Prostate gland (tissue), 2 donors: ENCODE measurements at regions not wholly inside any gene's neighbourhood (a gene's known extent, or its start where the extent isn't known, plus 50 kb on each side); places are given as distances from the start of the nearest gene placed in this dataset.

Experiments used
- DNase-seq: peaks from one replicate; pipeline ENCODE4 v3.0.0-alpha.2; 2019; ENCODE audit warnings: low spot score
- H3K27ac ChIP-seq, 2 donors: fragments of 200-600 bp; sonication (generic); 2 replicates each; pipeline ENCODE4 v1.5.1; 2017 to 2019
- H3K27me3 ChIP-seq: fragments of 200-600 bp; sonication (generic); replicated peaks from 2 replicates; pipeline ENCODE4 v1.5.1; 2019; ENCODE audit not compliant: insufficient read depth
- H3K36me3 ChIP-seq, 2 donors: fragments of 200-600 bp; sonication (generic); 1 replicate in 1 of 2; 2 replicates in 1 of 2; pipeline versions ENCODE4 v1.5.1 to v1.8.1; 2017 to 2019
- H3K4me1 ChIP-seq: fragments of 200-600 bp; sonication (generic); replicated peaks from 2 replicates; pipeline ENCODE4 v1.5.1; 2019
- H3K4me3 ChIP-seq, 2 donors: fragments of 200-600 bp; sonication (generic); 2 replicates each; pipeline ENCODE4 v1.5.1; 2017 to 2019
- H3K9me3 ChIP-seq: fragments of 200-600 bp; sonication (generic); 2 replicates; pipeline ENCODE4 v1.5.1; 2017
- CTCF ChIP-seq, 4 experiments: fragments of 200-600 bp in 2 of 4; fragments of 450-650 bp in 2 of 4; sonication (generic) in 2 of 4; IDR thresholded peaks; 1 replicate in 3 of 4; 2 replicates in 1 of 4; pipeline ENCODE4 v1.5.1; 2016 to 2019; ENCODE audit warnings: antibody characterized with exemption in 4 of 4, mild to moderate bottlenecking in 2 of 4, moderate library complexity in 2 of 4
- POLR2A ChIP-seq: fragments of 450-650 bp; IDR thresholded peaks from one replicate; pipeline ENCODE4 v1.6.1; 2016; ENCODE audit warnings: antibody characterized with exemption, mild to moderate bottlenecking
- POLR2AphosphoS5 ChIP-seq: sonication (generic); formaldehyde crosslinking; IDR thresholded peaks from one replicate; pipeline ENCODE4 v1.6.1; 2017; ENCODE audit warnings: antibody characterized with exemption
- WGBS: methylation state at CpG from one replicate; pipeline ENCODE4 v1.1.5; 2018; 5-methylcytosine and 5-hydroxymethylcytosine counted together
- intact Hi-C: fragments of 100-400 bp; cut with DNase I; formaldehyde crosslinking; loops from one replicate; pipeline ENCODE4 v1.14.2; 2022

- no peak for TF ChIP-seq POLR2AphosphoS5
- Histone ChIP-seq H3K27ac (no peak overlapping the region), H3K27me3 (no peaks in the 10 kb centered on the region), H3K36me3 (no peaks in the 10 kb centered on the region), H3K4me1 (no peaks in the 10 kb centered on the region), H3K4me3 (no peak overlapping the region), H3K9me3 (no peaks in the 10 kb centered on the region)
- WGBS: 90% methylated on average over 9 of the region's 9 CpGs
- no peak for DNase-seq
- intact Hi-C loops: no loop called here
Observed at GRCh38 chr9:86720639-86721225, 226.6 kb downstream of the GAS1 start.

- no peaks in the 10 kb centered on the region for H3K27me3 ChIP-seq
- no peak for TF ChIP-seq POLR2AphosphoS5
- no peak for TF ChIP-seq POLR2A
- no peak for TF ChIP-seq CTCF (IDR thresholded peaks at IDR 0.05)
- no peak overlapping the region for H3K27ac ChIP-seq
- intact Hi-C loops: no loop called here
- H3K36me3 ChIP-seq: no peaks in the 10 kb centered on the region
- no peak overlapping the region for H3K4me3 ChIP-seq
- H3K4me1 ChIP-seq: no peaks in the 10 kb centered on the region
- WGBS: 74% methylated on average over 11 of the region's 11 CpGs
- DNase-seq: no peak
- no peaks in the 10 kb centered on the region for H3K9me3 ChIP-seq
Observed at GRCh38 chr9:86718388-86719049, 228.8 kb downstream of the GAS1 start.

GRCh38 chr9:86716326-86716922 is 230.9 kb downstream of the GAS1 start:
- no peaks in the 10 kb centered on the region for H3K36me3 ChIP-seq
- intact Hi-C loops: no loop called here

GRCh38 chr9:86714999-86715398 is 232.3 kb downstream of the GAS1 start:
- Histone ChIP-seq H3K36me3 (no peaks in the 10 kb centered on the region), H3K27me3 (no peaks in the 10 kb centered on the region), H3K27ac (no peak overlapping the region), H3K4me3 (no peak overlapping the region), H3K4me1 (no peaks in the 10 kb centered on the region), H3K9me3 (no peaks in the 10 kb centered on the region)
- no peak for DNase-seq
- 73% methylated on average over 4 of the region's 4 CpGs for WGBS
- TF ChIP-seq POLR2A (no peak), POLR2AphosphoS5 (no peak), CTCF (IDR thresholded peaks at IDR 0.05) (no peak)
- intact Hi-C loops: no loop called here

More at GRCh38 chr9:86716326-86716922, 230.9 kb downstream of the GAS1 start:
- no peaks in the 10 kb centered on the region for H3K27me3 ChIP-seq
- no peak overlapping the region for H3K27ac ChIP-seq
- TF ChIP-seq POLR2AphosphoS5 (no peak), POLR2A (no peak), CTCF (IDR thresholded peaks at IDR 0.05) (no peak)
- no peaks in the 10 kb centered on the region for H3K4me1 ChIP-seq
- H3K4me3 ChIP-seq: no peak overlapping the region
- 88% methylated on average over 4 of the region's 4 CpGs for WGBS
- H3K9me3 ChIP-seq: no peaks in the 10 kb centered on the region
- no peak for DNase-seq

- H3K4me3 ChIP-seq: no peak overlapping the region
- H3K9me3 ChIP-seq: no peaks in the 10 kb centered on the region
- TF ChIP-seq POLR2A (no peak), CTCF (IDR thresholded peaks at IDR 0.05) (no peak), POLR2AphosphoS5 (no peak)
- no peak for DNase-seq
- H3K27me3 ChIP-seq: no peaks in the 10 kb centered on the region
- H3K36me3 ChIP-seq: no peaks in the 10 kb centered on the region
- intact Hi-C loops: no loop called here
- WGBS: 56% methylated on average over 1 of the region's 1 CpG
- no peak overlapping the region for H3K27ac ChIP-seq
- H3K4me1 ChIP-seq: no peaks in the 10 kb centered on the region
Observed at GRCh38 chr9:86713970-86714369, 233.3 kb downstream of the GAS1 start.
